ENCODE measurements at regions not wholly inside any gene's neighbourhood (a gene's known extent, or its start where the extent isn't known, plus 50 kb on each side); places are given as distances from the start of the nearest gene placed in this dataset.
A peak's percentile ranks its signal among the peaks of the same experiment; 100 is the strongest.

GRCh38 chr12:28814246-28814645 lies 334.8 kb upstream of the FAR2 start:
- DNase-seq (ENCODE audit: low read depth in 2 of 3, low spot score in 1 of 3) = no peak

GRCh38 chr12:28817524-28817923 lies 331.6 kb upstream of the FAR2 start:
- no peak for DNase-seq (ENCODE audit: low read depth in 2 of 3, low spot score in 1 of 3)

- no peak for DNase-seq (ENCODE audit: low read depth in 2 of 3, low spot score in 1 of 3)
These were observed 324.8 kb upstream of the FAR2 start for GRCh38 chr12:28824193-28824846.

- no peak for DNase-seq (ENCODE audit: low read depth in 2 of 3, low spot score in 1 of 3)
These were observed 324.2 kb upstream of the FAR2 start for GRCh38 chr12:28824849-28825248.

- no peak for DNase-seq (ENCODE audit: low read depth in 2 of 3, low spot score in 1 of 3)
These were observed 322.3 kb upstream of the FAR2 start for GRCh38 chr12:28826766-28827165.

- no peak for DNase-seq (ENCODE audit: low read depth in 2 of 3, low spot score in 1 of 3)
These were observed 321.2 kb upstream of the FAR2 start for GRCh38 chr12:28827861-28828260.

- no peak for DNase-seq (ENCODE audit: low read depth in 2 of 3, low spot score in 1 of 3)
These were observed 320.8 kb upstream of the FAR2 start for GRCh38 chr12:28828318-28828717.

GRCh38 chr12:28830491-28830890 lies 318.6 kb upstream of the FAR2 start:
- no peak for DNase-seq (ENCODE audit: low read depth in 2 of 3, low spot score in 1 of 3)

- DNase-seq (ENCODE audit: low read depth in 2 of 3, low spot score in 1 of 3) = no peak
These were observed 304.4 kb upstream of the FAR2 start for GRCh38 chr12:28844718-28845117.

- DNase-seq (ENCODE audit: low read depth in 2 of 3, low spot score in 1 of 3) = no peak
These were observed 297.3 kb upstream of the FAR2 start for GRCh38 chr12:28851781-28852180.

GRCh38 chr12:28855761-28856310 lies 293.2 kb upstream of the FAR2 start:
- no peak for DNase-seq (ENCODE audit: low read depth in 2 of 3, low spot score in 1 of 3)

- DNase-seq (ENCODE audit: low read depth in 2 of 3, low spot score in 1 of 3) = no peak
These were observed 291.7 kb upstream of the FAR2 start for GRCh38 chr12:28857369-28857768.

- no peak for DNase-seq (ENCODE audit: low read depth in 2 of 3, low spot score in 1 of 3)
These were observed 289.5 kb upstream of the FAR2 start for GRCh38 chr12:28859551-28859950.

GRCh38 chr12:28865776-28866175 lies 283.3 kb upstream of the FAR2 start:
- DNase-seq (ENCODE audit: low read depth in 2 of 3, low spot score in 1 of 3) = no peak

GRCh38 chr12:28866296-28866695 lies 282.8 kb upstream of the FAR2 start:
- DNase-seq (ENCODE audit: low read depth in 2 of 3, low spot score in 1 of 3) = no peak

- no peak for DNase-seq (ENCODE audit: low read depth in 2 of 3, low spot score in 1 of 3)
These were observed 282.2 kb upstream of the FAR2 start for GRCh38 chr12:28866715-28867503.

GRCh38 chr12:28868414-28868813 lies 280.7 kb upstream of the FAR2 start:
- no peak for DNase-seq (ENCODE audit: low read depth in 2 of 3, low spot score in 1 of 3)

GRCh38 chr12:28869197-28869596 lies 279.9 kb upstream of the FAR2 start:
- no peak for DNase-seq (ENCODE audit: low read depth in 2 of 3, low spot score in 1 of 3)

- DNase-seq (ENCODE audit: low read depth in 2 of 3, low spot score in 1 of 3) = no peak
These were observed 278.1 kb upstream of the FAR2 start for GRCh38 chr12:28870839-28871440.

- peak in 2 of 3 donors; percentile 1 to 18 for DNase-seq (ENCODE audit: low read depth in 2 of 3, low spot score in 1 of 3)
These were observed 276.3 kb upstream of the FAR2 start for GRCh38 chr12:28872654-28873268.

GRCh38 chr12:28874758-28875157 lies 274.3 kb upstream of the FAR2 start:
- DNase-seq (ENCODE audit: low read depth in 2 of 3, low spot score in 1 of 3) = no peak

Measured in stimulated activated CD4-positive, alpha-beta T cell treated with anti-CD3 and anti-CD28 coated beads, Interleukin-12 subunit alpha, Interleukin-12 subunit beta, amount 100 ng/mL, for 48 hours (primary cell).